GM12872 (cell line): ENCODE measurements at regions not wholly inside any gene's neighbourhood (a gene's known extent, or its start where the extent isn't known, plus 50 kb on each side); places are given as distances from the start of the nearest gene placed in this dataset.

ENCODE experiments used
- CTCF ChIP-seq: IDR thresholded peaks from 3 replicates; pipeline ENCODE4 v1.5.1; 2011; ENCODE audit warnings: low read depth, mild to moderate bottlenecking, low read length, moderate library complexity; ENCODE audit not compliant: insufficient read depth

DNA sequence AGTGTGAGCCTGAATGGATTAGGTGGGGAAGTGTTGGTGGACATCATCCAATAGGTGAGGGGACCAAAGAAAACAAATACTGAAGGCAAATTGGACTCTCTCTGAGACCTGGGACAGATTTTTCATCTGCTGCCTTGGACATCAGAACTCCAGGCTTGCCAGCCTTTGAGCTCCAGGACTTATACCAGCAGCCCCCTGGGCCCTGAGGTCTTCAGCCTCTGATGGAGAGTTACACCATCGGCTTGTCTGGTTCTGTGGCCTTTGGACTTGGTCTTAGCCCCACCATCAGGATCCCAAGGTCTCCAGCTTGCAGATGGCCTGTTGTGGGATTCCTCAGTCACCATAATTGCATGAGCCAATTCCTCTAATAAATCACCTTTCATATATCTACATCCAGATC lies 80.8 kb upstream of the SLC8A3 start:
- no peak for TF ChIP-seq CTCF

DNA sequence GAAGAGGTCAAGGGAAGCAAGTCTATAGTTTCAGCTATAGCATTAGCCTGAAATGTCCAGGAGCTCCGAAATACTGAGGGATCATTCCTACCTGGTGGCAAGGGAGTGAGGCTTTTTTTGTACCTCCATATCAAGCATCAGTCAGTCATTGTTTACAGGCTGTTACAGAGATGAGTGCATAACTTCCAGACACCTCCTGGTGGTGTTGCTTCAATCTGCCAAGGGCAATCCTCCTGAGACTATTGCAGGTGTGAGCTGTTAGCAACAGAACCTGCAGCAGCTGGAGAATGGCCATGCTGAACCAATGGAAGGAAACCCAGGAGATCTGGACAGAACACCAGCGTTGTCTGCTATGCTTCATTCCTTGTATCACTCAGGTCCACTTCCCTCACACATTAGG lies 80.0 kb upstream of the SLC8A3 start:
- 0 out of 3 replicates have a peak, but pooled peaks have one; percentile 4 for TF ChIP-seq CTCF

DNA sequence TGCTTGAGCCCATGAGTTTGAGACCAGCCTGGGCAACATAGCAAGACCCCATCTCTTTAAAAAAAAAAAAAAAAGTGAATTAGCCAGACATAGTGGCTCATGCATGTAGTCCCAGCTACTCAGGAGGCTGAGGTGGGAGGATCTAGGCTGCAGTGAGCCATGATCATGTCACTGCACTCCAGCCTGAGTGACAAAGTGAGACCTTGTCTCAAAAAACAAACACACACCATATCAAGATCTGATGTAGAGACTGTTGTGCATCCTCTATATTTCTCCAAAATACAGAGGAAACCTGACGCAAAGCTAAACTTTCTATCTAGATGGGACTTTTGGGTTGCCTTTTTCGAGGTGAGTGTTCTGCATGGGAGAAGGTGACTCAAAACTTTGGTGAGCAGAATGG lies 77.4 kb upstream of the SLC8A3 start:
- no peak for TF ChIP-seq CTCF

DNA sequence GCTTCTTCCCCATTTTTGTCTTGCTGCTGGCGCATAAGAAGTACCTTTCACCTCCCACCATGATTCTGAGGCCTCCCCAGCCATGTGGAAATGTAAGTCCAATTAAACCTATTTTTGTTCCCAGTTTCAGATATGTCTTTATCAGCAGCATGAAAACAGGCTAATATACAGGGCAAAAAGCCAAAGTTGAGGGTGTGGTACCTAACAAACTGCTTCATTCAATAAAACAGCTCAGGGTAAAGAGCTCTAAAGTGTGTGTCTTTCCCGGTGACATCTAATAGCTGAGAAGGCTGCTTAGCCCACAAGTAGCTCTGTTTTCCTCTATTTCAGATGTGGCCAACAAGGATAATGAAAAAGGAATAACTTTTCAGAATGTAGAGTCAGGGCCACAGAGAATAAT lies 76.7 kb upstream of the SLC8A3 start:
- TF ChIP-seq CTCF, result no peak

DNA sequence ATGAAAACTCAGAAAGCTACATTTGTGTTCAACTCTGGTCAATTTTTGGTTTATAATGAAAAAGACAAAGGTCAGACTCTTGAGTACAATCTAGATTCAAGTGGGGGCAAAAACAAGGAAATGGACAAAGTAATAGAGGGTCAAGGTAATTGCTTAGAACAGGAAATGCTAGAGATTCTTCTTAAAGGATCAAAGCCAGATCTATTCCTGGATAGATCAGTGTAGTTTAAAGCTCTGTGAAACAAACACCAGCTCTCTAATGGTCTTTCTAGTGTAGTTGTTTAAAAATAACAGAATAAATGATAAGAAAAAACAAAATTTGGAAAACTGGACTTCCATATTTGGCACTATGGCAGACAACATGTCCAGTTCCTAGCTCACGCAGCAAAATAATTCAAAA lies 70.7 kb upstream of the SLC8A3 start:
- TF ChIP-seq CTCF, result no peak

- TF ChIP-seq CTCF, result peak; percentile 68
Measured at GRCh38 chr14:70257526-70257925, 68.8 kb upstream of the SLC8A3 start.

DNA sequence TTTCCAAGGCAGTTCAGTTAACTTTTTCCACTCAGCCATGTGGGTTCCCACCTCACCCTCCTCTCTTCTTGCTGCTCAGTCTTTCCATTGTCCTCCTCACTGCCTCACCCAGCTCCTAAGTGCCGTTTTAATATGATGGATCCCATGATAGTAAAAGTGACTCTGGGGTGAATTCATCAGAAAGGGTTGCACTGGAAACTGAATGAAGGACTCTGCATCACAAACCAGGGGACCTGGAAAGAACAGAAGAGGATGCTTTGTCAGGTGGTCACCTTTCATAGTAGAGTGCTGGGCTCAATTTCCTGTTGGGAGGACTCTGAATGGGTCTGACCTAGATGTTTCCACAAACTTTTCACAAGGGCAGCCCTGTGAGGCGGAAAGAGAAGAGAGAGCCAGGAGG lies 67.8 kb upstream of the SLC8A3 start:
- no peak for TF ChIP-seq CTCF

GRCh38 chr14:70254476-70254961 lies 65.8 kb upstream of the SLC8A3 start:
- TF ChIP-seq CTCF, result no peak
